Testis (tissue), 2 donors: ENCODE measurements at regions not wholly inside any gene's neighbourhood (a gene's known extent, or its start where the extent isn't known, plus 50 kb on each side); places are given as distances from the start of the nearest gene placed in this dataset.

Experiments
- DNase-seq: peaks from one replicate; pipeline ENCODE4 v3.0.0-alpha.2; 2019
- H3K27ac ChIP-seq, 2 donors: fragments of 200-600 bp; sonication (generic); one replicate each; pipeline ENCODE4 v1.5.1; 2019
- H3K27me3 ChIP-seq: fragments of 200-600 bp; sonication (generic); one replicate; pipeline ENCODE4 v1.5.1; 2019
- H3K36me3 ChIP-seq: fragments of 200-600 bp; sonication (generic); one replicate; pipeline ENCODE4 v1.5.1; 2017; ENCODE audit warnings: low read depth; ENCODE audit errors: missing control alignments
- H3K4me1 ChIP-seq: fragments of 200-600 bp; sonication (generic); one replicate; pipeline ENCODE4 v1.5.1; 2019
- H3K4me3 ChIP-seq, 2 donors: fragments of 200-600 bp; sonication (generic); one replicate each; pipeline ENCODE4 v1.5.1; 2017 to 2019
- H3K9me3 ChIP-seq: fragments of 200-600 bp; sonication (generic); one replicate; pipeline ENCODE4 v1.5.1; 2017
- POLR2A ChIP-seq: fragments of 450-650 bp; IDR thresholded peaks from one replicate; pipeline ENCODE4 v1.6.1; 2017; ENCODE audit warnings: antibody characterized with exemption, mild to moderate bottlenecking, moderate library complexity
- WGBS, 2 donors: methylation state at CpG; one replicate each; pipeline ENCODE4 v1.1.5; 2018; 5-methylcytosine and 5-hydroxymethylcytosine counted together
- intact Hi-C: fragments of 100-400 bp; cut with DNase I; formaldehyde crosslinking; loops from one replicate; pipeline ENCODE4 v1.15.1; 2023; ENCODE audit warnings: low total_unique reads
- TF ChIP-seq, protein P1 (sequence below), 3 experiments: fragments of 450-650 bp in 2 of 3; fragments of 200-600 bp in 1 of 3; sonication (generic) in 1 of 3; IDR thresholded peaks; one replicate each; pipeline ENCODE4 v1.5.1; 2016 to 2019; ENCODE audit warnings: antibody characterized with exemption in 3 of 3, mild to moderate bottlenecking in 2 of 3, moderate library complexity in 1 of 3

DNA sequence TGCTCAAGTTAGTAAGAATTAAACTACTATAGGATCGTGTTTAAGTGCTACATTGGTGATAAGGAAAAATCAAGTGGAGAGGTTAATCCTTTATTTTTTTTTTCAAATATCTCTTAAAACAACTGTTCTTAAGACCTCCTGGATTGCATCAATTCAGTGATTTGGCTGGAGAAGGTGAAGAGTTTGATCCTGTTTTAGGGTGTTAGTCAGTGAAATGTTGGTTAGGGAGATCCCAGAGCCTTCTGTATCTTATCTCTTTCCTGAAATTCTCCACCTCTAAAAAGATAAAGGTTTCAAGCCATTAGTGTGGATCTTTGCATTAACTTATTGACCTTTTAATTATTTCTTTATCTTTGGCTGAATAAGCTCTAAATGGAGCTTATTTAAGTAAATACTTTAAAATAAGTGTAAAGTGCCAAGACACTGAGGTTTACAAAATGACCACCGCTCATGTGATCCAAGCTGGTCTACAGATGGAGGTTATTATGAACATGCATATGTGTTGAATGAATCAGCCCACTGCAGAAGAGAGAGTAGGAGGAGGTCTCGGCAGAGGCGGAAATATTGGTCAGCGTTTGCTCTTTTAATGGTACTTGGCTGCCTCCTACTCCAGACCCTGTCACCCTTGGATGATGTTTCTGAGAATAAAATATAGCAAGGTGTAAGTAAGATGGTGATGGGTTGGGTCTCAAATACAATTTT is 51.8 kb upstream of the BMPER start:
- Histone ChIP-seq H3K4me3 (no peak overlapping the region), H3K27ac (no peak overlapping the region), H3K36me3 (no peaks in the 10 kb centered on the region), H3K9me3 (no peaks in the 10 kb centered on the region), H3K27me3 (no peaks in the 10 kb centered on the region), H3K4me1 (no peaks in the 10 kb centered on the region)
- intact Hi-C loops = no loop called here
- TF ChIP-seq, protein P1, sequence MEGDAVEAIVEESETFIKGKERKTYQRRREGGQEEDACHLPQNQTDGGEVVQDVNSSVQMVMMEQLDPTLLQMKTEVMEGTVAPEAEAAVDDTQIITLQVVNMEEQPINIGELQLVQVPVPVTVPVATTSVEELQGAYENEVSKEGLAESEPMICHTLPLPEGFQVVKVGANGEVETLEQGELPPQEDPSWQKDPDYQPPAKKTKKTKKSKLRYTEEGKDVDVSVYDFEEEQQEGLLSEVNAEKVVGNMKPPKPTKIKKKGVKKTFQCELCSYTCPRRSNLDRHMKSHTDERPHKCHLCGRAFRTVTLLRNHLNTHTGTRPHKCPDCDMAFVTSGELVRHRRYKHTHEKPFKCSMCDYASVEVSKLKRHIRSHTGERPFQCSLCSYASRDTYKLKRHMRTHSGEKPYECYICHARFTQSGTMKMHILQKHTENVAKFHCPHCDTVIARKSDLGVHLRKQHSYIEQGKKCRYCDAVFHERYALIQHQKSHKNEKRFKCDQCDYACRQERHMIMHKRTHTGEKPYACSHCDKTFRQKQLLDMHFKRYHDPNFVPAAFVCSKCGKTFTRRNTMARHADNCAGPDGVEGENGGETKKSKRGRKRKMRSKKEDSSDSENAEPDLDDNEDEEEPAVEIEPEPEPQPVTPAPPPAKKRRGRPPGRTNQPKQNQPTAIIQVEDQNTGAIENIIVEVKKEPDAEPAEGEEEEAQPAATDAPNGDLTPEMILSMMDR (IDR thresholded peaks at IDR 0.05) = no peak
- TF ChIP-seq POLR2A = no peak
- WGBS, 2 donors = 94 to 95% methylated on average over 5 of the region's 5 CpGs
- DNase-seq = no peak

- 97 to 100% methylated on average over 1 of the region's 1 CpG for WGBS, 2 donors
- intact Hi-C loops = no loop called here
Observed at GRCh38 chr7:33854178-33854577, 51.2 kb upstream of the BMPER start.

GRCh38 chr7:33854801-33855350 is 50.5 kb upstream of the BMPER start:
- no peaks in the 10 kb centered on the region for H3K9me3 ChIP-seq
- H3K27me3 ChIP-seq = no peaks in the 10 kb centered on the region
- H3K27ac ChIP-seq = no peak overlapping the region
- no peak overlapping the region for H3K4me3 ChIP-seq
- intact Hi-C loops = no loop called here
- H3K4me1 ChIP-seq = no peaks in the 10 kb centered on the region
- no peak for TF ChIP-seq POLR2A
- TF ChIP-seq, protein P1 (IDR thresholded peaks at IDR 0.05) = no peak
- H3K36me3 ChIP-seq = no peaks in the 10 kb centered on the region
- WGBS, 2 donors = 82 to 84% methylated on average over 4 of the region's 4 CpGs
- DNase-seq = no peak

More at GRCh38 chr7:33854178-33854577, 51.2 kb upstream of the BMPER start:
- Histone ChIP-seq H3K27ac (no peak overlapping the region), H3K36me3 (no peaks in the 10 kb centered on the region), H3K27me3 (no peaks in the 10 kb centered on the region), H3K4me1 (no peaks in the 10 kb centered on the region), H3K4me3 (no peak overlapping the region), H3K9me3 (no peaks in the 10 kb centered on the region)
- TF ChIP-seq, protein P1 (IDR thresholded peaks at IDR 0.05) = no peak
- TF ChIP-seq POLR2A = no peak
- DNase-seq = no peak
